ENCODE measurements at regions not wholly inside any gene's neighbourhood (a gene's known extent, or its start where the extent isn't known, plus 50 kb on each side); places are given as distances from the start of the nearest gene placed in this dataset.

DNA sequence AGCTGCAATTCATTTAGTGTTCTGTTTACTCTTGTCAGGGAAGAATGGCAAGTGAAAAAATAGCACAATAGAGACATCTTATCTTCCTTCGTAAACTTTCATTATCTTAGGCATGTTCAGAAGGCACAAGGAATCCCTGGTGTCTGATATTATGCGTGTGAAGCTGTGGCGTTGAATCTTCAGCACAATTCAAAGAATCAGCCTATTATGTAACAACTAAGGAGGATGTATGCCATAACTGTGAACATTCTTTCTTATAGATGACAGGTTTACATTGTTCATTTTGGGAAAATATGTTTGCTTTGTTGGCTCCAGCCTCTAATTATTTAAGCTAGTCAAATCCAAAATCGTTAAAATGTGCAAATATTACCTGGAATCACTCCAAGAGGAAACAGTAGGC lies 446.1 kb downstream of the ANXA1 start:
- BruUV-seq (replicated peaks) = no TSS peak
- ChIA-PET POLR2A (ENCODE audit: unreplicated experiment) (no interaction called here), CTCF (interaction anchor here (0.6 kb wide), 1 partner anchor 12 kb away, joined by 6 read pairs; no protein-coding TSS in a partner anchor)
- dilution Hi-C loops (cut with HindIII; ENCODE audit: low sequenced_read_pairs, unreplicated experiment) = no loop called here
- Histone ChIP-seq H3K4me2 (ENCODE audit: low read depth, low read length) (no peak overlapping the region), H3K23ac (ENCODE audit: low read depth, low read length) (no peak overlapping the region), H3K4ac (ENCODE audit: low read depth, low read length) (no peak overlapping the region), H3K9ac (ENCODE audit: low read depth, low read length) (no peak overlapping the region), H4K5ac (ENCODE audit: low read depth, low read length) (no peak overlapping the region), H3K27me3 (ENCODE audit: control insufficient read depth, insufficient read depth, low read length) (no peaks in the 10 kb centered on the region), H3K36me3 (ENCODE audit: control insufficient read depth, insufficient read depth, low read length) (no peaks in the 10 kb centered on the region), H2BK15ac (ENCODE audit: low read depth, low read length) (no peak overlapping the region), H3K4me3 (ENCODE audit: insufficient read depth, low read depth, low read length) (no peak overlapping the region), H4K91ac (ENCODE audit: insufficient read depth, low read depth, low read length) (no peak overlapping the region), H2AFZ (replicated peaks; ENCODE audit: low read length, poor library complexity) (no peak overlapping the region), H3K14ac (replicated peaks; ENCODE audit: low read depth, low read length) (no peak overlapping the region), H3K79me1 (ENCODE audit: low read depth in 1 of 2, low read length in 2 of 2) (no peaks in the 10 kb centered on the region), H3K27ac (ENCODE audit: insufficient read depth, low read length) (no peak overlapping the region), H3K18ac (ENCODE audit: low read depth, low read length) (no peak overlapping the region), H2BK120ac (ENCODE audit: low read depth, low read length) (no peak overlapping the region), H3K56ac (ENCODE audit: extremely low read depth, insufficient read depth, low read length) (no peak overlapping the region), H3K9me3 (ENCODE audit: control insufficient read depth, insufficient read depth, low read length) (no peaks in the 10 kb centered on the region), H2BK20ac (ENCODE audit: low read depth, low read length) (no peak overlapping the region), H2AK9ac (replicated peaks; ENCODE audit: low read depth, low read length, poor library complexity) (no peak overlapping the region), H3K9me1 (ENCODE audit: insufficient read depth, low read length) (no peaks in the 10 kb centered on the region), H2AK5ac (ENCODE audit: low read depth, low read length) (no peak overlapping the region), H2BK5ac (ENCODE audit: low read depth, low read length, poor library complexity, severe bottlenecking) (no peak overlapping the region), H4K8ac (ENCODE audit: low read depth in 2 of 2, low read length in 2 of 2) (no peak overlapping the region), H4K20me1 (ENCODE audit: insufficient read depth, low read length) (no peaks in the 10 kb centered on the region), H3K4me1 (ENCODE audit: control insufficient read depth, insufficient read depth, low read length) (no peaks in the 10 kb centered on the region)
- in situ Hi-C loops (cut with MboI; ENCODE audit: low sequenced_read_pairs) = no loop called here
- TF ChIP-seq MAZ (IDR thresholded peaks at IDR 0.05; ENCODE audit: borderline replicate concordance, low read depth, low read length) = no peak
- DNase-seq (no peak), ATAC-seq (ENCODE audit: low read depth) (no peak)
- intact Hi-C loops (cut with micrococcal nuclease) = no loop called here
- WGBS, 2 experiments (ENCODE audit: extremely low coverage in 2 of 2, insufficient read length in 1 of 2) = no CpG with 5 or more reads among the region's 4 CpGs

Measured in IMR-90 (cell line).